ENCODE measurements at regions not wholly inside any gene's neighbourhood (a gene's known extent, or its start where the extent isn't known, plus 50 kb on each side); places are given as distances from the start of the nearest gene placed in this dataset.

- TF ChIP-seq CTCF (IDR thresholded peaks at IDR 0.05) (no peak), POLR2A (IDR thresholded peaks at IDR 0.05) (no peak)
Measured at GRCh38 chr6:4510906-4511640, 265.1 kb upstream of the CDYL start.

Measured in body of pancreas (tissue), 4 donors.